ENCODE measurements at regions not wholly inside any gene's neighbourhood (a gene's known extent, or its start where the extent isn't known, plus 50 kb on each side); places are given as distances from the start of the nearest gene placed in this dataset.
"Not testable (repeated sequence)": the region's sequence is repeated elsewhere in the genome, so short reads cannot be mapped to it uniquely, and the experiment has no call there.

DNA sequence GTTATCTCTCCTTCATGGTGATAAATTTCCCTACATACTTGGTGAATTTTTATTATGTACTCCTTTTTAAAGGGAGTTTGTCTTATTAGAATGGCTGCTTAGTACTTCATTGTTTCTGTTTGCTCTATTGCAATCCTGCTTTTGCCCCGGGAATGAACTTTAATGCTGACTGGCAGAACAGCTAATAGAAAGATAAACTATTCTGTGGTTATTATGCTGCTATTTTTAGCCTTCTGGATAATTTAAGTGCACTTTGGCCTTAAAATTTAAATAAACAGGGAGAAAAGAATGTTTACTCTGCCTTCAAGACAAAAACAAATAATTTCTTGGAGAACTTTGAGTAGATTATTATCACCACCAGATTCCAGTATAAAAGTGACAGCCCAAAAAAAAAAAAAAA is 413.8 kb upstream of the CCDC54 start:
- Histone ChIP-seq H3K9me3 (no peaks in the 10 kb centered on the region), H3K36me3 (no peaks in the 10 kb centered on the region), H3K4me3 (no peak overlapping the region), H3K27me3 (no peaks in the 10 kb centered on the region)
- DNase-seq, result no peak

DNA sequence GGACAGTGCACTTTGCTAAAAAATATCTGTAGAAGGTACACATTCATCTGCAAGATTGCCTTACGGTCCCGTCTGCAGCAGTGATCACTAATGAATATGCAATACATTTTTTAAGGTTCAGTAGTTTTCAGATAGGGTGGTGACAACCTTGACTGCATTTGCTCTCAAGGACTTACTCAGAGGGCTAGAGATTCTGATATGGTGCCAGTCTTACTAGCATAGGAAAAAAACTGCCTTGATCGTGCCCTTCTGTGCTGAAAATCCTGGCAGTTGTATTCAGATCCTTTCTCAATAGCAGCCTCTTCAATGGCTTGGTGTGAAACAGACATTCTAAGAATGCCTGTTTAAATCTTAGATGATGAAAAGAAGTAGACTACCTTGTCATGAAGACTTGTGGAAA is 411.9 kb upstream of the CCDC54 start:
- H3K36me3 ChIP-seq, result no peaks in the 10 kb centered on the region
- H3K4me3 ChIP-seq, result no peak overlapping the region
- H3K27me3 ChIP-seq, result no peaks in the 10 kb centered on the region
- no peak for DNase-seq
- H3K9me3 ChIP-seq, result no peaks in the 10 kb centered on the region

DNA sequence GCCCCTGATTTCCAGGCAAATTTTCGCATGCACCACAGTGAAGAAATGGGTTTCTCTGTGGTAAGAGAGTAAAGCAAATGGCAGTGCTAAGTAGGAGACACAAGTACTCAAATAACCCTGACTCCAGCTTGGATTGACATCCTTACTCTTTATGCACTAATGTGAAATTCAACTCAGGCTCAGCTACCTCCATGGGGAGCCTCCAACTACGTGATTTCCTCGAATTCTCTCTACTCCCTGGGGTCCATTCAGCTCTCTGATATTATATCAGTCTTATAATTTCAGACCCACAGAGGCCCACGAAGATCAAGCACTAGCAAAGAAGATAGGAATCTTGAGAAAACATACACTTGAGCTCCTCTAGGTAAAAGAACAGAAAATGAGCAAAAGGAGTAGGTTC is 407.6 kb upstream of the CCDC54 start:
- Histone ChIP-seq H3K9me3 (no peaks in the 10 kb centered on the region), H3K27me3 (no peaks in the 10 kb centered on the region), H3K36me3 (no peaks in the 10 kb centered on the region), H3K4me3 (no peak overlapping the region)
- no peak for DNase-seq

DNA sequence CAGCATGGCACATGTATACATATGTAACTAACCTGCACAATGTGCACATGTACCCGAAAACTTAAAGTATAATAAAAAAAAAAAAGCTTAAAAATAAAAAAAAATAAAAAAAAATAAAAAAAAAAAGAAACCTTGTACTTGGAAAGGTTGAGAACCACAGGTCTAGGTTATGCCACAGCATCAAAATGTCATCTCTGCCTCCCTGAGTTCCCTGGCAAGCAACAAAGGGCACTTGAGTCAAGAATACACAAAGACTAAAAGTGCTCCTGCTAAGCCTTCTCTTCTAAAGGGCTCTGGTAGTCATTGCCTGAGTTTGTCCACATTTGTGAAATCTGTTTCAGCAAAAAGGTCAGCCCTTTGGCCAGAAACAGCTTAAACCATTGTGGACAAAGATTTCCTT is 395.8 kb upstream of the CCDC54 start:
- Histone ChIP-seq H3K9me3 (no peaks in the 10 kb centered on the region), H3K4me3 (no peak overlapping the region), H3K36me3 (no peaks in the 10 kb centered on the region), H3K27me3 (no peaks in the 10 kb centered on the region)
- no peak for DNase-seq

DNA sequence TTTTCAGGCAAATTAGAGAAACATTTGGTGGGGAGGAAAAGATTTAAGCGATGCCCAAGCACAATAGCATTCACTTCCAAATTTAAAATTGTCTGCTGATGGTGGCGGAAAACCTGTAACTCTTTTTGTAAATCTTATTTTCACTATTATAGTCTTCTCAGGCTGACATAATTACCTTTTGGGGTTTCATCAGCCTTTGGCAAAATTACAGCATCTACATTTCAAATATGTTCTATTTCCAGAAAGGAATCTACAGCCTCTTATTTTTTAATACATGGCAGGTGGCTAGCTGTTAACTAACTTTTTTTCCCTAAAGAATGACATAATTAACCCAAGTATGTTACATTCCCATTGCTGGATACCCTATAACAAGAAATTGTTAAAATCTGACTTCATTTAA is 391.5 kb upstream of the CCDC54 start:
- Histone ChIP-seq H3K36me3 (no peaks in the 10 kb centered on the region), H3K9me3 (peaks cover 7% of the 10 kb centered on the region; the same call in 1 of the 2 replicates), H3K27me3 (no peaks in the 10 kb centered on the region), H3K4me3 (no peak overlapping the region)
- DNase-seq, result no peak

DNA sequence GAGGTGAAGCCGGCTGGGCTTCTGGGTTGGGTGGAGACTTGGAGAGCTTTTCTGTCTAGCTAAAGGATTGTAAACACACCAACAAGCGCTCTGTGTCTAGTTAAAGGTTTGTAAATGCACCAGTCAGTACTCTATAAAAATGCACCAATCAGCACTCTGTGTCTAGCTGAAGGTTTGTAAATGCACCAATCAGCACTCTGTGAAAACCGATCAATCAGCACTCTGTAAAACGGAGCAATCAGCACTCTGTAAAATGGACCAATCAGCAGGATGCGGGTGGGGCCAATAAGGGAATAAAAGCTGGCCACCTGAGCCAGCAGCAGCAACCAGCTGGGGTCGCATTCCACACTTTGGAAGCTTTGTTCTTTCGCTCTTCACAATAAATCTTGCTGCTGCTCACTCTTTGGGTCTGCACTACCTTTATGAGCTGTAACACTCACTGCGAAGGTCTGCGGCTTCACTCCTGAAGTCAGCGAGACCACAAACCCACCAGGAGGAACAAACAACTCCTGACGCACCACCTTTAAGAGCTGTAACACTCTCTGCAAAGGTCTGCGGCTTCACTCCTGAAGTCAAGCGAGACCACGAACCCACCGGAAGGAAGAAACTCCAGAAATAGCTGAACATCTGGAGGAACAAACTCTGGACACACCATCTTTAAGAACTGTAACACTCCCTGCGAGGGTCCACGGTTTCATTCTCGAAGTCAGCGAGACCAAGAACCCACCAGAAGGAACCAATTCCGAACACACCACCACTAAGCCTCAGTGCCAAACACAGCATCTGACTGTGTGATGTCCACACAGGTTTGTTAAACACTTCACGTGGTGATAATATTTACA is 378.2 kb upstream of the CCDC54 start:
- not testable (repeated sequence) for H3K4me3 ChIP-seq, H3K27me3 ChIP-seq, H3K36me3 ChIP-seq, DNase-seq, H3K9me3 ChIP-seq

DNA sequence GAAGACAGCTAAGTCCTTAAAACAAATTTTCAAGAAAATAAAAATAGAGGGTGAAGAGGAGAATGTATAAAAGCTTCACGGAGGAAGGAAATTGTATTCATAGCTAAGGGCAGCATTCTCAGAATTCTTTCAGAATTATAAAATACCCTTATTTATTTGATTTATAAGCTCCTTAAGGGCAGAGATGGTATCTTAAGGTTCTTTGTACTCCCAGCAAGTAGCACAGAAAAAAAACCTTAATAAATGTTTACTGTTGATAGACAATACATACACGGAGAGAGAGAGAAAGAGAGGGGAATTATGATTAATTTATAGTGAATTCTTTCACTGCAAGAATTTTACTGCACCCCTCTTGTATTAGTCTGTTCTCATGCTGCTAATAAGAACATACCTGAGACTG is 375.6 kb upstream of the CCDC54 start:
- Histone ChIP-seq H3K4me3 (no peak overlapping the region), H3K27me3 (no peaks in the 10 kb centered on the region), H3K9me3 (no peaks in the 10 kb centered on the region), H3K36me3 (no peaks in the 10 kb centered on the region)
- no peak for DNase-seq

DNA sequence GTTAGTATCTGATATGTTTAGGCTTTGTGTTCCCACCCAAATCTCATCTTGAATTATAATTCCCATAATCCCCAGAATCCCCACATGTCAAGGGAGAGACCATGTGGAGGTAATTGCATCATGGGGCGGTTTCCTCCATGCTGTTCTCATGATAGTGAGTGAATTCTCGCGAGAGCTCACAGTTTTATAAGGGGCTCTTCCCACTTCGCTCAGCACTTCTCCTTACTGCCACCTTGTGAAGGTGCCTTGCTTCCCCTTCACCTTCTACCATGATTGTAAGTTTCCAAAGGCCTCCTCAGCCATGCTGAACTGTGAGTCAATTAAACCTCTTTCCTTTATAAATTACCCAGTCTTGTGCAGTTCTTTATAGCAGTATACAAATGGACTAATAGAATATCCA is 371.9 kb upstream of the CCDC54 start:
- DNase-seq, H3K4me3 ChIP-seq, H3K9me3 ChIP-seq, H3K27me3 ChIP-seq, H3K36me3 ChIP-seq: not testable (repeated sequence)

DNA sequence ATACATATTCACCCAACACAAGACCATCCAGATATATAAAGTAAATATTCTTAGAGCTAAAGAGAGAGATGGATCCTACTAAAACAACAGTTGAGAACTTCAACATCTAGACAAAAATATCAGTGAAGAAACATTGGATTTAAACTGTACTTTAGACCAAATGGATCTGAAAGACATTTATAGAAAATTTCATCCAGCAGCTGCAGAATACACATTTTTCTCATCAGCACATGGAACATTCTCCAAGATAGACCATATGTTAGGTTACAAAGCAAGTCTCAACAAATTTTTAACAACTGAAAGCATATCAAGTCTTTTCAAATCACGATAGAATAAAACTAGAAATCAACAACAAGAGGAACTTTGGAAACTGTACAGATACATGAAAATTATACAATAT is 369.0 kb upstream of the CCDC54 start:
- Histone ChIP-seq H3K9me3 (peaks cover 2% of the 10 kb centered on the region), H3K27me3 (no peaks in the 10 kb centered on the region), H3K4me3 (no peak overlapping the region), H3K36me3 (no peaks in the 10 kb centered on the region)
- DNase-seq, result no peak

DNA sequence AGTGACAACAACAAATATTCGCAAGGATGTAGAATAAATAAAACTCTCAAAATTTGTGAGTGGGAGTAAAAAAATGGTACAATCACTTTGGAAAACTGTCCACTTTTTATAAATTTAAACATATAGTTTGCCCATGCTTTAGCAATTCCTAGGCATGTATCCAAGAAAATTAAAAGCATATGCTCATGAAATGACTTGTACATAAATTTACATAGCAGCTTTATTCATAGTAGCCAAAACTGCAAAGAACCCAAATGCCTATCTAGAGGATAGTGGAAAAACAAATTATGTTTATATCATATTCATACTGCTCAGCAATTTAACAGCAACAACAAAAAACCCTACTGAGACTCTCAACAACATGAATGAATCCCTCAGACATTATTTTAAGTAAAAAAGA is 363.6 kb upstream of the CCDC54 start:
- Histone ChIP-seq H3K4me3 (no peak overlapping the region), H3K9me3 (peaks cover 20% of the 10 kb centered on the region), H3K36me3 (no peaks in the 10 kb centered on the region), H3K27me3 (no peaks in the 10 kb centered on the region)
- no peak for DNase-seq

DNA sequence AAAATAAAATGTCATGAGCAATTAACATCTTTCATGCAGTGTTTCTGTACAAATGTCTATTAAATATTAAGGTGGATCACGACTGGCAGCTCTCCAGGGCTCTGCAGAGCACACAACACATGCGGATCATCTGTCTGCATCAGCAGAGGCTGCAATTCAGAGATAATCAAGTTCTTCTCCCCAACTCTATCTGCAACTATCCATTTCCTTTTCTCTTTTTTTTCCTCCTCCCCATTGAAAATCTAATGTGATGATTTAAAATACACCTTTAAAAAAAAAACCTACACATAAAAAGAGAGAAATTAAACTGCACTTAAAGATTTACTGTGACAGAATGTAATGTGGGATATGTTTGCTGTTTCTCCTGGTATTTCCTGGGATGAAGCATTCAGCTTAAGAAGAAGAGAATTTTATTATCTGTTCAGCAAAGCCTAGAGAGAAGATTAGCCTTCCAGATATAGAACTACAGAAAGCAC is 352.6 kb upstream of the CCDC54 start:
- DNase-seq, result no peak

DNA sequence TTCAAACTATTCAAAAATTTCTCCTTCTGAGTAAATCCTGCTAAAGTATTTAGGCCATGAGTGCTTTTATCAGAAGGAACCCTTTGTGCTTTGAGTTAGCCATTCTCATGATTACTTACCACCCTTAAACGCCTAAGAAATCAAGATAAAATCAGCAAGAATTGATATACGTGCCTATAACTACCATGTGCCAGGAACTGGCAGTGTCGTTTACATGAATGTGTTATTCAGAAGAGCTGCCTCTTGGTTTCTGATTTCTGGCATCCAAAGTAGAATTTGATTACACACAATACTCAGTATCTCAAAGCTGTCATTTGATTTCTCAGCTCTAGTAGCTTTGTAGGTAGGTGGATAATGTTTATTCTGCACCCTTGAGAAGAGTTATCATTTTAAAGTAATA is 351.3 kb upstream of the CCDC54 start:
- Histone ChIP-seq H3K27me3 (no peaks in the 10 kb centered on the region), H3K4me3 (no peak overlapping the region), H3K9me3 (no peaks in the 10 kb centered on the region), H3K36me3 (no peaks in the 10 kb centered on the region)
- no peak for DNase-seq

More for the DNA sequence above, 352.6 kb upstream of the CCDC54 start:
- Histone ChIP-seq H3K27me3 (no peaks in the 10 kb centered on the region), H3K4me3 (no peak overlapping the region), H3K36me3 (no peaks in the 10 kb centered on the region), H3K9me3 (no peaks in the 10 kb centered on the region)

DNA sequence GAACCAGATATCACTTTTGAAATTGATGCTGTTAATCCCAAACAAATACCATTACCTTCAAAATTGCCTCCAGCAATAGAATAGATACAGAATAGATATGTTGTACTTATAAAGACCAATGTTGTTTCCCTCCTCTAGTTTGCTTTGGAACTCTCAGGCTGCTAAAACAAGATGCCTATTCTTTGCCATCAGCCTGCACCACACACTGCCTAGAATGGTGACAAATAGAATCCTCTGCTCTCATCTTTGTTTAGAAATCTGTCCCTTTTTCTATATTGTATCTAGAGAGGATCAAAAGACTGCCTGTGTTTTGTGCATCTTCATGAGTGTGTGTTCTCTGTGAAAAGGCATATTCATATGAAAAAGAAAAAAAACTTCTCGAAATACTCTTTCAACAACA is 349.2 kb upstream of the CCDC54 start:
- H3K9me3 ChIP-seq, result no peaks in the 10 kb centered on the region
- no peak for DNase-seq

DNA sequence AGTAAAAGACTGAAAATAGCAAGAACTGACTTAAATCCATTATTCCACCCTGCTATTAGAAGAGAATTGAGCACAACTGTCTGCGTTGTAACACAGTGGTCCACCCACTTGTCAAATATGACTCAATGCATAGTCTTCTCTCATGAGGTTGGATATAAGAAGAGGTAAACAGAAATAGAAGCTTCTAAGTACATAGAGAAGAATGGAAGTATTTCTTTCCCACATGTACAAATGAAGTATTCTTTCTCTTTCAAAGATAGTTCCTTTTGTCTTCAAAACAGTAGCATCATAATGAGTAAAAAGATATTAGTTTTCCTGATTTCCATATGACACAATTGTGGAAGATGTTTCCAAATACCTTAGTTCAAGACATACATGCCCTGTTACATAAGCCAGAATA is 348.6 kb upstream of the CCDC54 start:
- Histone ChIP-seq H3K4me3 (no peak overlapping the region), H3K27me3 (no peaks in the 10 kb centered on the region), H3K36me3 (no peaks in the 10 kb centered on the region), H3K9me3 (no peaks in the 10 kb centered on the region)
- no peak for DNase-seq

More for the DNA sequence above, 349.2 kb upstream of the CCDC54 start:
- Histone ChIP-seq H3K4me3 (no peak overlapping the region), H3K36me3 (no peaks in the 10 kb centered on the region), H3K27me3 (no peaks in the 10 kb centered on the region)

DNA sequence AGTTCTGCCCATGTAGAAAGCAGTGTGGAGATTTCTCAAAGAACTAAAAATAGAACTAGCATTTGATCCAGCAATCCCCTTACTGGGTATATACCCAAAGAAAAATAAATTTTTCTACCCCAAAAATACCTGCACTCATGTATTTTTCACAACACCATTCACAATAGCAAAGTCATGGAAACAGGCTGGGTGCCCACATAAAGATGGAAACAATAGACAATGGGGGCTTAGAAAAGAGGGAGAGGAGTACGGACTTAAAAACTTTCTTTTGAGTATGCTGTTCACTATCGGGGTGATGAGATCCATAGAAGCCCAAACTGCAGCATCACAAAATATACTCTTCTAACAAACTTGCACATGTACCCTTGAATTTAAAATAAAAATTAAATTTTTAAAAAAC is 345.1 kb upstream of the CCDC54 start:
- no peaks in the 10 kb centered on the region for H3K36me3 ChIP-seq

DNA sequence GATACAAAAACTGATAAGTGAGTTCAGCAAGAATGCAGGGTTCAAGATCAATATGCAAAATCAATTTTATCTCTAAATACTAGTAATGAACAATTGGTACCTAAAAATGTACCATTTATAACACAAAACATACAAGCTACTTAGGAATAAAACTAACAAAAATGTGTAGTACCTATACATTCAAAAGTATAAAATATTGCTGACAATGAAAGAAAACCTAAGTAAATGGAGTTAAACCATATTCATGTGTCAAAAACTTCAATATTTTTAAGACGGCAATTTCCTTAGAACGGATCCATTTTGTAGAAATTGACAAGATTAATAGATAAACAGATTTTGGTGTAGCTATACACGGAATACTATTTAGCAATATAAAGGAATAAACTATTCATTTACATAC is 343.1 kb upstream of the CCDC54 start:
- no peaks in the 10 kb centered on the region for H3K27me3 ChIP-seq
- H3K9me3 ChIP-seq, result no peaks in the 10 kb centered on the region; the same call in 1 of the 2 replicates
- no peak overlapping the region for H3K4me3 ChIP-seq
- no peaks in the 10 kb centered on the region for H3K36me3 ChIP-seq
- no peak for DNase-seq

More for the DNA sequence above, 345.1 kb upstream of the CCDC54 start:
- no peaks in the 10 kb centered on the region for H3K27me3 ChIP-seq
- H3K4me3 ChIP-seq, result no peak overlapping the region
- no peaks in the 10 kb centered on the region for H3K9me3 ChIP-seq
- no peak for DNase-seq

DNA sequence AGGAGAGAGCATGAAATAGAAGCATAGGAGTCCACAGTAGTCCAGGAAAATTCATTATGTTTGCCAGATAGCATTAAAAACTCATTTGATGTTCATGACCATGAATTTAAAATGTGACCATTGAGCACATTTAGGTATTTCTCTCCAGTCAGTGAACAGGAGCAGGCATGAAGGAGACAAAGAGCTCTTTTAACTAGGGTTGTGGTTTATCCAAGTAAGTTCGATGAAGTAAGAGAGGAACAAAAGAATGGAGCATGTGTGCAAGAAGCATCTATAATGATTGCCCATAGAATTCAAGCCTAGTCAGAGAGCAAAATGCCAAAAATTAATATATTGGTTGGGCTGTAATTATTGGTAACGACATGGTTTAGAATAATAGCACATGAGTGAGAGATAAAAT is 342.1 kb upstream of the CCDC54 start:
- Histone ChIP-seq H3K27me3 (no peaks in the 10 kb centered on the region), H3K9me3 (no peaks in the 10 kb centered on the region; the same call in 1 of the 2 replicates), H3K36me3 (no peaks in the 10 kb centered on the region), H3K4me3 (no peak overlapping the region)
- no peak for DNase-seq

DNA sequence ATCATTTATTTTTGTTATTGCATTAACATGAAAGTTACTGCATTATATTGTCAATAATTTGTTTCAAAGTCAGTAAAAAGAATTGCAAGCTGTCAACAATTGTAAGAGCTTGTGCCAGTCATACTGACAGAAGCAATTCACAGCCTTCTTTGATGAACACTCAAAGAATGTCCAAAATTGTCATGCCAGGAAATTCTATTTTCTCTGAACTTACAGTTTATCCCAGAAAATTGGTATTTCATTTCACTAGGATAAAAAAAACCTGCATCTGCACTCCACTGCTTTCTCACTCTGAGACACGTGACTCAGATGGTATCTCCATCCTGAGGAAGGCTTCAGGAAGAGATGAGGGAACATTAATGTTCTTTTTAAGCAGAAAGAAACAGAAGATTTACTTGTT is 332.6 kb upstream of the CCDC54 start:
- H3K36me3 ChIP-seq, result no peaks in the 10 kb centered on the region
- no peak overlapping the region for H3K4me3 ChIP-seq
- no peaks in the 10 kb centered on the region; the same call in 1 of the 2 replicates for H3K27me3 ChIP-seq
- no peak for DNase-seq
- H3K9me3 ChIP-seq, result no peaks in the 10 kb centered on the region

Data from MG63 (cell line).